Esophagus muscularis mucosa (tissue), 3 donors: ENCODE measurements at regions not wholly inside any gene's neighbourhood (a gene's known extent, or its start where the extent isn't known, plus 50 kb on each side); places are given as distances from the start of the nearest gene placed in this dataset.

ENCODE experiments used
- CTCF ChIP-seq, 3 experiments: fragments of 200-600 bp in 2 of 3; fragments of 450-650 bp in 1 of 3; sonication (generic) in 2 of 3; IDR thresholded peaks; one replicate each; pipeline ENCODE4 v1.5.1; 2017 to 2019; ENCODE audit warnings: antibody characterized with exemption in 3 of 3, mild to moderate bottlenecking in 2 of 3, moderate library complexity in 1 of 3
- POLR2A ChIP-seq: fragments of 450-650 bp; IDR thresholded peaks from one replicate; pipeline ENCODE4 v1.6.1; 2017; ENCODE audit warnings: antibody characterized with exemption, moderate library complexity, mild to moderate bottlenecking, low read depth

- no peak for TF ChIP-seq POLR2A
- no peak for TF ChIP-seq CTCF (IDR thresholded peaks at IDR 0.05)
These were observed 1054.8 kb downstream of the MAT2B start for GRCh38 chr5:164560216-164560615.
